ENCODE measurements at regions not wholly inside any gene's neighbourhood (a gene's known extent, or its start where the extent isn't known, plus 50 kb on each side); places are given as distances from the start of the nearest gene placed in this dataset.

DNA sequence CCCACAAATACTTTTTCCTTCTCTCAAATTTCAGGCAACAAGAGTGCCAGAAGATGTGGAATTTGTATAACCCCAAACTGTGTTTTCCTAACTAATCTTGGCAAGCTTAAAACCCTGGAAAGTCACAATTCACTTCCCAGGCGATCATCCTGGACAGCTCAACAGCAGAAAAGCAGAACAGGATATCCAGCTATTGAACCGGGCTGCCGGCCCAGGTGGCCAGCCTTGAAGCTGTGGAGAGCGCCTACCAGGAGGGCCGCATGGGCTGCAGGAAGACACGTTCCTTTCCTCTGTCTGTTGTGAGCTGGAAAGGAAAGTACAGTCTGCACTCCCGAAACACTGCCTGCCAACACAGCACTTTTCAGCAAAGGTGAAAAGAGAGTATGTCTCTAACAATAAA lies 719.7 kb upstream of the MARCKS start:
- peak in 2 of 56 donors; percentile 0 to 5 for DNase-seq

- DNase-seq = no peak
Measured at GRCh38 chr6:113140721-113141120, 716.4 kb upstream of the MARCKS start.

GRCh38 chr6:113141901-113142300 lies 715.2 kb upstream of the MARCKS start:
- no peak for DNase-seq

- no peak for DNase-seq
Measured at GRCh38 chr6:113142671-113143174, 714.4 kb upstream of the MARCKS start.

- no peak for DNase-seq
Measured at GRCh38 chr6:113143206-113143605, 713.9 kb upstream of the MARCKS start.

DNA sequence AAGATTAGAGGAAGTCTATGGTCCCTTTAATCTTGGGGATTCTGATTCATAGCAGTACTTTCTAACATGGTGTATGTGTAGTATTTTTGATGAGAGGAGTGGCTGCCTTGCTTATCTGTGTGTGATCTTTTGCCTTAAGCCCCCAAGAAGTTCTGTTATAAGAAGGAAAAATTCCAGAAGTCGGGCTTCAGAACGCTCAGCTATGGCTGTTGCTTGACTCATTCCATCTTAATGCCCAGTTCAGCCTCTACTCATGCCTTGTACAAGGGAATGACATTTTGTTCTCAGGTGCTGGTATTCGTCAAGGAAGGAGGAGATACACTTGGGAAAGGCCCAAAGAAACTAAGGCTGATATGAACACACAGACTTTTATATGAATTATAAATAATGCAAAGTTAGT lies 713.0 kb upstream of the MARCKS start:
- no peak for DNase-seq

DNA sequence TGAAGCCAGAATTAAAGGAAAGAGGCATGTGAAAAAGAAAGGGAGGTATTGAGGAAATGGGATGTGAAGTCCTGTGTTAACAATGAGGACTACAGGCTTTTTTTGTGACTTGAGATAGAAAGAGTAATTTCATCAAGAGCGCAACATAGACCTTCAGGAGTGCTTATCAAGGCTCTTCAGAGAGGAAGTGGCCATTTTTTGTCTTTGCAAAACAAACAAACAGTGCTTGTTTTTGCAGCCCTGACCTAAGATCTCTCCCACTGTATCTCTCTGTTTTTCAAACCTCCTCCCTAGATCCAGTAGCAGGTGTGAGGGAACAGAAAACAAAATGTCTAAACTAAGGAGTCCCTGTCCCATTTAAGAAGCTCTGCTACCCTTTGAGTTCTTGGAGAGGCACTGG lies 710.3 kb upstream of the MARCKS start:
- DNase-seq = no peak

DNA sequence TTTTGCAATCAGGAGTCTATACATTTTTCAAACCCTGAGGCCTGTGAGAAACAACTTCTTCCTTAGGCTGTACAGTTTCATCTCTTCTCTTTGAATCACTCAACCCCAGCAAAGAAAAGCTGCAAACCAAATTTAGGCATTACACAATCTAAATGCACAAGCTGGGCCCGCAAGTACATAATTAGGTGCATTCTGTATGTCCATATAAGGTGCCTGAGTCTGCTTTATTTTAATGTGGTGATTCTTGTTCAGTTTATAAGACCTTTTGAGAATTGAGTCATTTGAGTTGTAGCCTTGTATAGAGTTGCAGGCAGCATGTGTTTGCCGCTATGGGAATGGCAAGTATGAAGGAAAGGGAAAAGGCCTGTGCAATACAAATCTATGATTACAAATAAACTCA lies 709.6 kb upstream of the MARCKS start:
- DNase-seq = no peak

- DNase-seq = no peak
Measured at GRCh38 chr6:113148566-113148965, 708.6 kb upstream of the MARCKS start.

DNA sequence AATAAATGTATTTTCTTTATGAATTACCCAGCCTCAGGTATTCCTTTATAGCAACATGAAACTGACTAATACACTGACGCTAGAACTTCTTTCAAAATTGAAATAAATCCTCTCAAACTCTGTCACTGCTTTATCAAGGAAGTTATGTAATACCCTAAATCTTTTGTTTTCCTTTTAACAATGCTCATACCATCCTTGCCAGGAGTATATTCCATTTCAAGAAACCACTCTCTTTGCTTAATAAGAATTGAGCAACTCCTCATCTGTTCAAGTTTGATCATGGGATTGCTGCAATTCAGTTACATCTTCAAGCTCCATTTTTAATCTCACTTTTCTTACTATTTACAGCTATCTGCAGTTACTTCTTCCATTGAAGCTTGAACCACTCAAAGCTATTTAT lies 707.6 kb upstream of the MARCKS start:
- no peak for DNase-seq

- no peak for DNase-seq
Measured at GRCh38 chr6:113160306-113161017, 696.7 kb upstream of the MARCKS start.

DNA sequence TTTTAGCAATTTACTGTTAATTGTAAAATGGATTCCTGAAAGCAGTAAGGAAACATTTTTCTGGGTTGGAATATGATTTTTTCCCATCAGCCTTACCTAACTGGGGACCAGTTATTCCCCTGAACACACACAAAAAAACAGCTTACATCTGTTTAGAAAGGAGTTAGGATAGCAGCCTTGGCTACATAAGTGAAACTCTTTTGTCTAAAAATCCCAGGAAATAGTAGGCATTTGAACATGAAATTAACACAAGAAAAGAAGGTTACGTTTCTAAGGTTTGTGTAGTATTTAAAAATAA lies 696.2 kb upstream of the MARCKS start:
- no peak for DNase-seq

GRCh38 chr6:113162739-113163138 lies 694.4 kb upstream of the MARCKS start:
- no peak for DNase-seq

DNA sequence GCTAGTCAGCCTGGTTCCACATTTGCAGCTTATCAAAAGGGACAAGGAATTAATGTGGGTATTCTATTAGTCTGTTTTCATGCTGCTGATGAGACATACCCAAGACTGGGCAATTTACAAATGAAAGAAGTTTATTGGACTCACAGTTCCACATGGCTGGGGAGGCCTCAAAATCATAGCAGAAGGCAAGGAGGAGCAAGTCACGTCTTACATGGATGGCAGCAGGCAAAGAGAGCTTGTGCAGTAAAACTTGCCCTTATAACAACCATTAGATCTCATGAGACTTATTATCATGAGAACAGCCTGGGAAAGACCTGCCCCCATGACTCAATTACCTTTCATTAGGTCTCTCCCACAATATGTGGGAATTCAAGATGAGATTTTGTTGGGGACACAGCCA lies 689.1 kb upstream of the MARCKS start:
- no peak for DNase-seq

GRCh38 chr6:113169484-113169883 lies 687.7 kb upstream of the MARCKS start:
- no peak for DNase-seq

GRCh38 chr6:113170454-113170853 lies 686.7 kb upstream of the MARCKS start:
- no peak for DNase-seq

DNA sequence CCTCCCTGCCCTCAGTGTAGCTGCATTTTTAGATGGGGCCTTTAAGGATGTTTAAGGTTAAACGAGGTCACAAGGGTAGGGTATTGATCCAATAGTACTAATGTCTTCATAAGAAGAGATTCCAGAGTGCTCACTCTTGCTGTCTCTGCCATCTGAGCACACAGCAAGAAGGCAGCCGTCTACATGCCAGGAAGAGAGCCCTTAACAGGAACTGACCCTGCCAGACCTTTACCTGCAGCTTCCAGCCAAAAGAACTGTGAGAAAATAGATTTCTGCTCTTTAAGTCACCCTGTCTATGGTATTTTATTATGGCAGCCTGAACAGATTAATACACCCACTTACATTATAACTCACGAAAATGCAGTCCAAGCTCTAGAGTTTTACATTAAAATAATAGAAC lies 685.3 kb upstream of the MARCKS start:
- no peak for DNase-seq

DNA sequence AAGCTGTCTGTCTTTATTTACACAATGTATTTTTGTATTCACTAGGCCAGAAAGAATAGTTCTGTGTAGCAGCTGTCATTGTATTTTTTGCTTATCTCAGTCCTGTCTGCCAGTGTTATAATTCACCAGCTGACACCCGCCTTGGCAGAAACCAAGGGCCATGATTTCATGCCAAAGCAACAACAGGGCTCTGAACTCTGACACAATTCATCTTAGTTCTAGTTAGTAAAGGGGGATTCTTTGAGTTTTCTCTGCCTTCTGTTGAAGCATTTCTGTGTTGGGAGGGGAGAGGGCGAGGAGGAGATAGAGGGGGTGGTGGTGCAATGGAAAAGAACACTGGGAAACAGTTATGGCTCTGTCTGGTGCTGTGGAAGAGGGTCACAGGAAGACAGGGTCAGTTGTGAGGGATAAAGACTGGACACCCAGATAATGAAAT lies 684.6 kb upstream of the MARCKS start:
- peak in 54 of 56 donors; percentile 3 to 90 (median 63) for DNase-seq

DNA sequence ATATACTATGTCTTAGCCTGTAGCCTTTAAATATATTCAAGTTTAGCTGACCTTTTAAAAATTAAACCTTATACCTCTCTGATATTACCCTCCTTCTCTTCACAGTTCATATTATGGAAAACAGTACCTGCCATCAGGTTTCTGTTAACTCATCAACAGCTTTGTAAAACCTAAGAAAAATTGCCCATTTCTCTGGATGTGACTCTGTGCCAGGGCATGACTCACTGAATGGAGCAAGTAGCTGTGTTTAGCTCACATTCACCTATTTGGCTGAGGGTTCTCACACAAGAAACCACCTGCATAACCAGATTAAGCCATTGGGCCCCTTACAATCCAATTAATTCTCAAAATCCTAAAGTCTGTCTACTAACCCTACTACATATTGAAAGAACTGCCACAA lies 678.8 kb upstream of the MARCKS start:
- DNase-seq = no peak

DNA sequence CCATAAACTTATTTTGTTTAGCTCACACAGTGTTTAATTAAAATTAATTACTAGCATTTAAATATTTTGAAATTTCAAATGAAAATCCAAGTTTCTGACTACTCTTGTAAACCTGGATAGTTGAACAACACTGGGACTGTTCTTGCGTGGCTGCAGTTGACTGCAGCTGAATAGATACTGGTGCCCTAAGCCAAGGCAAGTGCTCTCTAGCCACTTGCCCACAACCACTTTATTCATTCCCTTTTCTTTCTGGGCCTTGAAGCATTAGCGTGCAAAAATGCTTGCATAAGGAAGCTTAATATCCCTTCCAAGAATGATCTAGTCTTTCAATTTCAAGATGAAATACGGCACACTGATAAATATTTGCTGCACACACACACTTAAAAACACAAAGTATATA lies 676.0 kb upstream of the MARCKS start:
- DNase-seq = peak in 12 of 56 donors; percentile 1 to 43 (median 4)

DNA sequence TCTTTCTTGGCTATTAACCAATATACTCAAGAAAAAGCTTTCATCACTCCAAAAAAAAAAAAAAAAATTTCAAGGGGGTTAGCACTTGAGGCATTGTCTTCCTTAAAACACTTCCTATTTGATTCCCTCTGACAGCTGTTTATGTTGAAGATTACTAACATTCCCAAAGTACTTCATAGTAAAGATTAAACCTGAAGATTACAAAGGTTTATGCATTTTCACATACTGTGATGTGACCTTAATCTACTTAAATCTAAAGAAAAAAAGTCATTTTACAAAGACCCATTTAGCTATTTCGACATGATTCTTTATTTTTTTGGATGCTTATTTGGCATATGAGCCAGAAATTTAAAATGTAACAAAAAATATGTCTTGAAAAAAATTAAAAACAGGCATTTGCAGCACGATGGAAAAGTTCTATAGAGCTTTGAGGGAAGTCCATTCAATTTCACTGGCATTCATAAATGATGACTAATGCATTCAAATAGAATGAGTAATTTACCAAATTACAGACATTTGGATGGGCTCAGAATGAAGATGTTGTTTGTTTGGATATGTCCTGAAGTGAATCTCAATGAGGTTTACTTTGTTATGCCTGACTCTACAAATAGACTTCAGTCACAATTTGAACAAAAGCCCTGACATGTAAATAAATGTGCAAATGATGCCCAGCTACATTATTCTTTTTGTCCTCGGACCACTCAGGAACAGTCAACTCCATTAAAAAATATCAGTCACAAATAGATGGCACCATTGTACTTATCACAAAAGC lies 674.6 kb upstream of the MARCKS start:
- DNase-seq = peak in 1 of 56 donors; percentile 34

DNA sequence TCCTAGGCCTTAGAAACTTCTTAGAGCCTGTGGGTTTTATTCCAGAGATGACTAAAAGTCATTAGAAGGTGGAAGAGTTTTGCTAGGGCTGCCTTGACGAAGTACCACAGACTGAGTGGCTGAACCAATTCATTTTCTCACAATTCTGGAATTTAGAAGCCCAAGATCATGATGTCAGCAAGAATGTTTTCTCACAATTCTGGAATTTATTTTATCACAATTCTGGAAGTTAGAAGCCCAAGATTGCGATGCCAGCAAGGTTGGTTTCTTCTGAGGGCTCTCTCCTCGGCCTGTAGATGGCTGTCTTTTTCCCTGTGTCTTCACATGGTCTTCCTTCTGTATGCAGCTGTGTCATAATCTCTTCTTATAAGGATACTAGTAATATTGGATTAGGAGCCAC lies 672.9 kb upstream of the MARCKS start:
- DNase-seq = no peak

GRCh38 chr6:113184736-113185135 lies 672.4 kb upstream of the MARCKS start:
- peak in 18 of 56 donors; percentile 0 to 45 (median 10) for DNase-seq
